LNCaP clone FGC (cell line): ENCODE measurements at regions not wholly inside any gene's neighbourhood (a gene's known extent, or its start where the extent isn't known, plus 50 kb on each side); places are given as distances from the start of the nearest gene placed in this dataset.
"Not testable (repeated sequence)": the region's sequence is repeated elsewhere in the genome, so short reads cannot be mapped to it uniquely, and the experiment has no call there.

Source experiments
- DNase-seq: peaks from one replicate; pipeline ENCODE4 v3.0.0-alpha.2; 2011; ENCODE audit warnings: low read depth
- H3K4me3 ChIP-seq: 2 replicates; pipeline ENCODE4 v1.5.1; 2011; ENCODE audit warnings: mild to moderate bottlenecking, low read depth, low read length, control low read depth
- TF ChIP-seq, protein P1 (sequence below): IDR thresholded peaks from 2 replicates; pipeline ENCODE4 v1.5.1; 2012; ENCODE audit warnings: mild to moderate bottlenecking; ENCODE audit not compliant: control insufficient read depth, insufficient read depth; ENCODE audit errors: extremely low read depth

DNA sequence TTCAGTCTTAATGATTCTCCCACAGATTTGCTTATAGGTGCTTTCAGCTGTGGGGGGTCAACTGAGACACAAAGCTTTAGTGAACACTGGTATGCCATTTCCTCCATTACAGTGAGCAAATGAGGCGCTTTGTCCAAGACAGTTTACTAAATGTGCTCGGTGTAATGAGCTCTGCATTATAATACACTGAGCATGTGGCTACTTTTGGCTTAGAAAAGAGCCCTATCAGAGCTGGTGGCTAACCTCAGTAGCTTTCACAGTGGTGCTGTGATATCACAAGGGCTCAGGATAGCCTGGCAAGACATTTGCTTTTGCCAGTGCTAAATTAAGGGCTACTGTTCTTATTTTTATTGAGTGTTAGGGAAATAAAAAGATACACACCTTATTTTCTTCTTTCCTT lies 749.7 kb upstream of the ARPP21 start:
- TF ChIP-seq, protein P1, sequence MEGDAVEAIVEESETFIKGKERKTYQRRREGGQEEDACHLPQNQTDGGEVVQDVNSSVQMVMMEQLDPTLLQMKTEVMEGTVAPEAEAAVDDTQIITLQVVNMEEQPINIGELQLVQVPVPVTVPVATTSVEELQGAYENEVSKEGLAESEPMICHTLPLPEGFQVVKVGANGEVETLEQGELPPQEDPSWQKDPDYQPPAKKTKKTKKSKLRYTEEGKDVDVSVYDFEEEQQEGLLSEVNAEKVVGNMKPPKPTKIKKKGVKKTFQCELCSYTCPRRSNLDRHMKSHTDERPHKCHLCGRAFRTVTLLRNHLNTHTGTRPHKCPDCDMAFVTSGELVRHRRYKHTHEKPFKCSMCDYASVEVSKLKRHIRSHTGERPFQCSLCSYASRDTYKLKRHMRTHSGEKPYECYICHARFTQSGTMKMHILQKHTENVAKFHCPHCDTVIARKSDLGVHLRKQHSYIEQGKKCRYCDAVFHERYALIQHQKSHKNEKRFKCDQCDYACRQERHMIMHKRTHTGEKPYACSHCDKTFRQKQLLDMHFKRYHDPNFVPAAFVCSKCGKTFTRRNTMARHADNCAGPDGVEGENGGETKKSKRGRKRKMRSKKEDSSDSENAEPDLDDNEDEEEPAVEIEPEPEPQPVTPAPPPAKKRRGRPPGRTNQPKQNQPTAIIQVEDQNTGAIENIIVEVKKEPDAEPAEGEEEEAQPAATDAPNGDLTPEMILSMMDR, result no peak
- DNase-seq, result no peak
- no peak overlapping the region for H3K4me3 ChIP-seq

DNA sequence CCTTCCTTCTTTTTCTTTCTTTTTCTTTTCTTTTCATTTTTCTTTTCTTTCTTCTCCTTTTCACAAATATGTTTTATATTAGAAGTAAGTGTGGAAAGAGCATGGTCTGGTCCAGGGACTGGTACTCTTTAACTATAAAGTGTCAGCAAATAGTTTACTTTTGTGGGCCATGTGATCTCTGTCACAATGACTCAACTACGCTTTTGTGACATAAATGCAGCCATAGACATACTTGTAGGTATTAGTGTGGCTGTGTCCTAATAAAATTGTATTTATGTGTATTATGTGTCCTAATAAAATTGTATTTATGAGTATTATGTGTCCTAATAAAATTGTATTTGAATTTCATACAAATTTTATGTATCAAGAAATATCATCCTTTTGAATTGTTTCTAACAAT lies 749.1 kb upstream of the ARPP21 start:
- DNase-seq, result peak; percentile 92
- TF ChIP-seq, protein P1, result no peak
- H3K4me3 ChIP-seq, result no peak overlapping the region

DNA sequence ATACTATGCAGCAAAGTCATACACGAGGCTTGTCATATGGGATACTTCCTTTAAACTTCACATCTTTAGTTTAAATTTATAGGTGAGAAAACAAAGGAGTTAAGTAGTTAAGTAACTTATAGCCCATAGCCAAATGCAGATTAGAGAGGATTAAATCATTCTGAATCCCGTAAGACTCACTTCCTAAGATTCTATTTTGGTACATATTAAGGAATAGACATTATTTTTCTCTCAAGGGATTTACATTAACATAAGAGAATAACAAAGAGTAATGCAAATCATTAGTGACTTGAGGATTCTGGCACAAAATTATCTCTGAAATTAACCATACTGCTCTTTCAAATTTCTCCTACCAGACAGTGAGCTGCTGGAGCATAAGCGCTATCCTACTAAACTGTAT lies 747.4 kb upstream of the ARPP21 start:
- H3K4me3 ChIP-seq, result no peak overlapping the region
- DNase-seq, result no peak
- TF ChIP-seq, protein P1, result no peak

DNA sequence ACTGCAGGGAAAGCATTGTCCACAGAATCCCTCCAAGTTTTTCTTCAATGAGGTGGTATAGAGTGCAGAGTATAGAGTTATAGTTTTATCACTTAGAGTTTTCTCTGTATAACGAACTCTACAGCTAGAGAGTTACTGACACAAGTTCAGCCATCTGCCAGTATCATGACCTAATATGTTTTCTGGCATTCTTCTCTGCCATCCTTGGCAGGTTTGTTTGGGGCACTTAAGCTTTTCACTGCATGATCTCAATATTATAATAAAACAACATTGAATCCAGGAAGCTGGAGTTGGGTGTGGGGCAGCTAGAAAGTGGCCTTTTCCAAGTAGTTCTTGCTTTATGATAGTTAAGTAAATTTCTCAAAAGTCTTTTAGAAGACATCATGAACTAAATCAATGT lies 743.5 kb upstream of the ARPP21 start:
- no peak for DNase-seq
- H3K4me3 ChIP-seq, result no peak overlapping the region
- TF ChIP-seq, protein P1, result no peak

DNA sequence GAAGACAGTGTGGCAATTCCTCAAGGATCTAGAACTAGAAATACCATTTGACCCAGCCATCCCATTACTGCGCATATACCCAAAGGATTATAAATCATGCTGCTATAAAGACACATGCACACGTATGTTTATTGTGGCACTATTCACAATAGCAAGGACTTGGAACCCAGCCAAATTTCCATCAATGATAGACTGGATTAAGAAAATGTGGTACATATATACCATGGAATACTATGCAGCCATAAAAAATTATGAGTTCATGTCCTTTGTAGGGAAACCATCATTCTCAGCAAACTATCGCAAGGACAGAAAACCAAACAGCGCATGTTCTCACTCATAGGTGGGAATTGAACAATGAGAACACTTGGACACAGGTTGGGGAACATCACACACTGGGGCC lies 729.6 kb upstream of the ARPP21 start:
- H3K4me3 ChIP-seq, DNase-seq: not testable (repeated sequence)

DNA sequence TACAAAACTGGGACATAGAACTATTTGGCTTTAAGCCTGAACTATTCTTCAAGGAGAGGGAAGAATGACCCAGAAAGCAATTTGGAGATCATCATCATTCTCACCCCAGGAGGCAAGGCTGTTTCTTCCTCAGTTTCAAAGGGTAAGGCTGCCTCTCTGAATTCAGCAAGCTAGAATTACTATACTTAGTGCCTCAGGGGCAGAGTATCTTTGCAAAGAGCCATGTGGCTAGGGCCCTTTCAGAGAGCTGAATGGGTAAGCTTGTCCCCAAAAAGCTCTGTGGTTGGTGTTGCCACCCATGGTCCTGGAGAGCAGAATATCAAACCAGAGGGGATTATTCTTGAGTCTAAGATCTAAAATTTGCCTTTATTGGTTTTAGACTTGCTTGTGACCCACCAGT lies 720.3 kb upstream of the ARPP21 start:
- TF ChIP-seq, protein P1, result no peak
- no peak overlapping the region for H3K4me3 ChIP-seq
- DNase-seq, result no peak

DNA sequence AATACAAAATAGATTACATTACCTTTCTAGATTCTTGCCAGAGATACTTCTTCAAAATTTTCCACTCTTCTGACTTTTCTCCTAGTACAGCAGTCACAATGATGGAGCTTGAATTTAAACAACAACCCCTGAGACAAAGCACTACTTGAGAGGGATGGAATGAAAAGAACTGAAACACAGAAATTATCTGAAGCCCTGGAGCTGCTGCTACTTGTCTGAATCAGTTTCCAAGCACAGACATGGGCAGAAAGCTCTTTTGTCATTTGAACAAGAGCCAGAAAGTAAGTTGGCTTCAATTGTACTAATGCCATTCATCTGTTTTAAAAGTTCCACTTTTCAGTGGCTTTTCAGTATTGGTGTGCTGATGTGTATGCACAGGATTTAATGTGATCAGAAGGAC lies 718.5 kb upstream of the ARPP21 start:
- DNase-seq, result no peak
- no peak overlapping the region for H3K4me3 ChIP-seq
- TF ChIP-seq, protein P1, result no peak

DNA sequence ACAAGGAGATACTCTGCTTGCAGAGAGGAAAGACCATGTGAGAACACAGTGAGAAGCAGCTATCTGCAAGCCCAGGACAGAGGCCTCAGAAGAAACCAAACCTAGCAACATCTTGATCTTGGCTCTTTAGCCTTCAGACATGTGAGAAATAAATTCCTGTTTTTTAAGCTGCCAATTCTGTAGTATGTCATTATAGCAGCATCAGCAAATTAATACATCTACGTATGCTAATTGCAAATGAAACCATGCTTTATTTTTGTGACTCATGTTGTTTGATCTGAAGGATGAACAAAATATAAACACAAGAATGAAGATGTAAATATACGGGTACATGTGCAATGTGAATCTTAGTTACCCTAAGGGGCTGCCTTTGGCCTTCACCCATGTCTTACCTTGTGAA lies 714.4 kb upstream of the ARPP21 start:
- TF ChIP-seq, protein P1, result no peak
- no peak for DNase-seq
- no peak overlapping the region for H3K4me3 ChIP-seq
